ENCODE measurements at regions not wholly inside any gene's neighbourhood (a gene's known extent, or its start where the extent isn't known, plus 50 kb on each side); places are given as distances from the start of the nearest gene placed in this dataset.

DNA sequence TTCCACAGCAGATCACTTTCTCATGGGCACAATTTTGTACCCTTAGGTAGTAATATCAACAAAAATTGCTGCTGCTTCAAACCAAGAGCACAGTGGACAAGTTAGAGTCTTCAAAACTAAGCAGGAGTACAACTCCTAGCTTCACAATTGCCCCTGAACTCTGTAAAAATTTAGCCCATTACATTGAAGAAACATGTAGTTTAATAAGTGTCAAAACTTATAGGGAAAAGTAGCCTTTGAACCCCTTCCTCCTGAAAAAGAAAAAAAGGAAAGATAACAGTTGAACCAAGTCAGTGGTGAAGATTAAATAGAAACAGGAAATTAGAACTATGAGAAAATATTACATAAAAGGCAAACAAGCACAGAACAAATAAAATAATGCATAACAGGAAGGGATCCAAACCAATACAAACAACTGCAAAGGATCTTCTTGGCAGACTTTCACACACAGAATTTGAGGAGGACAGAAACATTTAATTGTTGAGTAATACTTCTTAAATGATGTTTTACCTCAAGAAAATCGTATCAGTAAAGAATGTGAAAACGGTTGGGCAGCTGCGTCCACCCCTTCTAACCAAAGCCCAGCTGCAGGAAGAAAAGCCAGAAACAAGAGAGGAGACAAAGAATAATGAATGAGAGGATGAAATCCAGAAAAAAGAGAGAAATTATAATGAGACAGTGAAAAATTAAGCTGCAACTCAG lies 636.0 kb downstream of the NR2F1-AS1 start:
- TF ChIP-seq POLR2AphosphoS5 (IDR thresholded peaks at IDR 0.05; ENCODE audit: low read depth, low read length) (peak; percentile 54; the same call in 1 of the 2 replicates), TCF7L2 (IDR thresholded peaks at IDR 0.05; ENCODE audit: low read depth, low read length) (peak; percentile 92), SIN3A (IDR thresholded peaks at IDR 0.05; ENCODE audit: borderline replicate concordance, insufficient read depth, low read depth, low read length) (no peak)
- TF ChIP-seq, protein P1, sequence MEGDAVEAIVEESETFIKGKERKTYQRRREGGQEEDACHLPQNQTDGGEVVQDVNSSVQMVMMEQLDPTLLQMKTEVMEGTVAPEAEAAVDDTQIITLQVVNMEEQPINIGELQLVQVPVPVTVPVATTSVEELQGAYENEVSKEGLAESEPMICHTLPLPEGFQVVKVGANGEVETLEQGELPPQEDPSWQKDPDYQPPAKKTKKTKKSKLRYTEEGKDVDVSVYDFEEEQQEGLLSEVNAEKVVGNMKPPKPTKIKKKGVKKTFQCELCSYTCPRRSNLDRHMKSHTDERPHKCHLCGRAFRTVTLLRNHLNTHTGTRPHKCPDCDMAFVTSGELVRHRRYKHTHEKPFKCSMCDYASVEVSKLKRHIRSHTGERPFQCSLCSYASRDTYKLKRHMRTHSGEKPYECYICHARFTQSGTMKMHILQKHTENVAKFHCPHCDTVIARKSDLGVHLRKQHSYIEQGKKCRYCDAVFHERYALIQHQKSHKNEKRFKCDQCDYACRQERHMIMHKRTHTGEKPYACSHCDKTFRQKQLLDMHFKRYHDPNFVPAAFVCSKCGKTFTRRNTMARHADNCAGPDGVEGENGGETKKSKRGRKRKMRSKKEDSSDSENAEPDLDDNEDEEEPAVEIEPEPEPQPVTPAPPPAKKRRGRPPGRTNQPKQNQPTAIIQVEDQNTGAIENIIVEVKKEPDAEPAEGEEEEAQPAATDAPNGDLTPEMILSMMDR (IDR thresholded peaks at IDR 0.05): no peak
- TF ChIP-seq, protein P2, sequence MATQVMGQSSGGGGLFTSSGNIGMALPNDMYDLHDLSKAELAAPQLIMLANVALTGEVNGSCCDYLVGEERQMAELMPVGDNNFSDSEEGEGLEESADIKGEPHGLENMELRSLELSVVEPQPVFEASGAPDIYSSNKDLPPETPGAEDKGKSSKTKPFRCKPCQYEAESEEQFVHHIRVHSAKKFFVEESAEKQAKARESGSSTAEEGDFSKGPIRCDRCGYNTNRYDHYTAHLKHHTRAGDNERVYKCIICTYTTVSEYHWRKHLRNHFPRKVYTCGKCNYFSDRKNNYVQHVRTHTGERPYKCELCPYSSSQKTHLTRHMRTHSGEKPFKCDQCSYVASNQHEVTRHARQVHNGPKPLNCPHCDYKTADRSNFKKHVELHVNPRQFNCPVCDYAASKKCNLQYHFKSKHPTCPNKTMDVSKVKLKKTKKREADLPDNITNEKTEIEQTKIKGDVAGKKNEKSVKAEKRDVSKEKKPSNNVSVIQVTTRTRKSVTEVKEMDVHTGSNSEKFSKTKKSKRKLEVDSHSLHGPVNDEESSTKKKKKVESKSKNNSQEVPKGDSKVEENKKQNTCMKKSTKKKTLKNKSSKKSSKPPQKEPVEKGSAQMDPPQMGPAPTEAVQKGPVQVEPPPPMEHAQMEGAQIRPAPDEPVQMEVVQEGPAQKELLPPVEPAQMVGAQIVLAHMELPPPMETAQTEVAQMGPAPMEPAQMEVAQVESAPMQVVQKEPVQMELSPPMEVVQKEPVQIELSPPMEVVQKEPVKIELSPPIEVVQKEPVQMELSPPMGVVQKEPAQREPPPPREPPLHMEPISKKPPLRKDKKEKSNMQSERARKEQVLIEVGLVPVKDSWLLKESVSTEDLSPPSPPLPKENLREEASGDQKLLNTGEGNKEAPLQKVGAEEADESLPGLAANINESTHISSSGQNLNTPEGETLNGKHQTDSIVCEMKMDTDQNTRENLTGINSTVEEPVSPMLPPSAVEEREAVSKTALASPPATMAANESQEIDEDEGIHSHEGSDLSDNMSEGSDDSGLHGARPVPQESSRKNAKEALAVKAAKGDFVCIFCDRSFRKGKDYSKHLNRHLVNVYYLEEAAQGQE (IDR thresholded peaks at IDR 0.05; ENCODE audit: insufficient read depth in 1 of 2, low read depth in 2 of 2, low read length in 1 of 2): peak in 1 of 2 experiments; percentile 29; a peak in 1 of 4 replicates
- Histone ChIP-seq H3K36me3 (ENCODE audit: control insufficient read depth, insufficient read depth, low read length) (no peaks in the 10 kb centered on the region), H3K4me1 (ENCODE audit: control insufficient read depth, insufficient read depth, low read length) (peaks cover 23% of the 10 kb centered on the region; the same call in 1 of the 2 replicates), H3K27ac (ENCODE audit: low read length) (peak overlapping the region; percentile 86), H3K4me3 (ENCODE audit: low read depth in 2 of 2, low read length in 2 of 2) (no peak overlapping the region), H3K27me3 (ENCODE audit: control insufficient read depth, insufficient read depth, low read length) (no peaks in the 10 kb centered on the region), H3K9me3 (ENCODE audit: control insufficient read depth, insufficient read depth, low read depth, low read length) (peaks cover 12% of the 10 kb centered on the region; the same call in 1 of the 2 replicates)
- no TSS peak for BruUV-seq (replicated peaks)
- intact Hi-C loops (cut with micrococcal nuclease; ENCODE audit: unreplicated experiment): no loop called here
- DNase-seq (ENCODE audit: low read depth, low spot score) (no peak), ATAC-seq (peak; percentile 76)
- CTCF ChIA-PET: interaction anchor here (1.2 kb wide), 1 partner anchor 36 kb away, joined by 3 read pairs; no protein-coding TSS in a partner anchor
- POLR2A ChIA-PET: interaction anchor here (0.6 kb wide), 1 partner anchor 677 kb away, joined by 3 read pairs; no protein-coding TSS in a partner anchor
- in situ Hi-C loops (cut with HindIII; ENCODE audit: low pct_unique_long_range_greater_than_20kb, low sequenced_read_pairs): no loop called here

DNA sequence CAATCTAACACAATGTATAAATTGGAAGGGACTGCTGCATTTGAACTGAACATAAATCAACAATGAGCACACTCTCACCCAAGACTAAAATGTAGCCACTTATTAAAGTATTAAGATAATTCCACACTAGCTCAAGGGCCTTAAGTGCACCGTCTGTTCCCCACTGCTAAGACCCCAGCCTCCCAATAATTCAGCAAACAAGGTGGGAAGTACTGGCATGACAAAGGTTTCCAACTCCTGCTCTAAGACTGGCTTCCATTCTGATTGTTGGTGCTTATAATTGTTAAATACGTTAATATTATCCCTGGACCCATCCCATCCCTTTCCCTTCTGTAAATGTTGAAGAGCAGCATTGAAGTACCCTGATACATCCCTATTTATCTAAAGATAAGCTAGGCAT lies 636.7 kb downstream of the NR2F1-AS1 start:
- TF ChIP-seq, protein P1 (IDR thresholded peaks at IDR 0.05): no peak
- TF ChIP-seq SIN3A (IDR thresholded peaks at IDR 0.05; ENCODE audit: borderline replicate concordance, insufficient read depth, low read depth, low read length): no peak
- TF ChIP-seq TCF7L2 (IDR thresholded peaks at IDR 0.05; ENCODE audit: low read depth, low read length): no peak
- TF ChIP-seq, protein P2 (IDR thresholded peaks at IDR 0.05; ENCODE audit: insufficient read depth in 1 of 2, low read depth in 2 of 2, low read length in 1 of 2): no peak
- no peak for TF ChIP-seq POLR2AphosphoS5 (IDR thresholded peaks at IDR 0.05; ENCODE audit: low read depth, low read length)
- no peaks in the 10 kb centered on the region for H3K36me3 ChIP-seq (ENCODE audit: control insufficient read depth, insufficient read depth, low read length)
- ATAC-seq: no peak
- no TSS peak for BruUV-seq (replicated peaks)
- ChIA-PET CTCF (no interaction called here), POLR2A (no interaction called here)
- no peak overlapping the region for H3K4me3 ChIP-seq (ENCODE audit: low read depth in 2 of 2, low read length in 2 of 2)
- intact Hi-C loops (cut with micrococcal nuclease; ENCODE audit: unreplicated experiment): no loop called here
- H3K9me3 ChIP-seq (ENCODE audit: control insufficient read depth, insufficient read depth, low read depth, low read length): peaks cover 5% of the 10 kb centered on the region; the same call in 1 of the 2 replicates
- no peak for DNase-seq (ENCODE audit: low read depth, low spot score)
- peaks cover 23% of the 10 kb centered on the region; the same call in 1 of the 2 replicates for H3K4me1 ChIP-seq (ENCODE audit: control insufficient read depth, insufficient read depth, low read length)
- in situ Hi-C loops (cut with HindIII; ENCODE audit: low pct_unique_long_range_greater_than_20kb, low sequenced_read_pairs): no loop called here
- no peaks in the 10 kb centered on the region for H3K27me3 ChIP-seq (ENCODE audit: control insufficient read depth, insufficient read depth, low read length)
- peak overlapping the region; percentile 86 for H3K27ac ChIP-seq (ENCODE audit: low read length)
